ENCODE measurements at regions not wholly inside any gene's neighbourhood (a gene's known extent, or its start where the extent isn't known, plus 50 kb on each side); places are given as distances from the start of the nearest gene placed in this dataset.
"Not testable (repeated sequence)": the region's sequence is repeated elsewhere in the genome, so short reads cannot be mapped to it uniquely, and the experiment has no call there.

DNA sequence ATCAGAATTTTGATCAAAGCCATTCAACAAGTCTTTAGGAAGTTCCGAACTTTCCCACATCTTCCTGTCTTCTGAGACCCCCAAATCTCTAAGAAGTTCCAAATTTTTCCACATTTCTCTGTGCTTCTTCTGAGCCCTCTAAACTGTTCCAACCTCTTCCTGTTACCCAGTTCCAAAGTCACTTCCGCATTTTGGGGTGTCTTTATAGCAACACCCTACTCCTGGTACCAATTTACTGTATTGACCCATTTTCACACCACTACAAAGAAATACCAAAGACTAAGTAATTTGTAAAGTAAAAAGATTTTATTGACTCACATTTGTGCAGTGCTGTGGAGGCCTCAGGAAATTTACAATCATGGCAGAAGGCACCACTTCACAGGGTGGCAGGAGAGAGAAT, 385.8 kb upstream of the GHITM start:
- H3K4me3 ChIP-seq (ENCODE audit: low read depth, low read length): no peak overlapping the region
- DNase-seq (ENCODE audit: low read depth): no peak
- TF ChIP-seq, protein P1, sequence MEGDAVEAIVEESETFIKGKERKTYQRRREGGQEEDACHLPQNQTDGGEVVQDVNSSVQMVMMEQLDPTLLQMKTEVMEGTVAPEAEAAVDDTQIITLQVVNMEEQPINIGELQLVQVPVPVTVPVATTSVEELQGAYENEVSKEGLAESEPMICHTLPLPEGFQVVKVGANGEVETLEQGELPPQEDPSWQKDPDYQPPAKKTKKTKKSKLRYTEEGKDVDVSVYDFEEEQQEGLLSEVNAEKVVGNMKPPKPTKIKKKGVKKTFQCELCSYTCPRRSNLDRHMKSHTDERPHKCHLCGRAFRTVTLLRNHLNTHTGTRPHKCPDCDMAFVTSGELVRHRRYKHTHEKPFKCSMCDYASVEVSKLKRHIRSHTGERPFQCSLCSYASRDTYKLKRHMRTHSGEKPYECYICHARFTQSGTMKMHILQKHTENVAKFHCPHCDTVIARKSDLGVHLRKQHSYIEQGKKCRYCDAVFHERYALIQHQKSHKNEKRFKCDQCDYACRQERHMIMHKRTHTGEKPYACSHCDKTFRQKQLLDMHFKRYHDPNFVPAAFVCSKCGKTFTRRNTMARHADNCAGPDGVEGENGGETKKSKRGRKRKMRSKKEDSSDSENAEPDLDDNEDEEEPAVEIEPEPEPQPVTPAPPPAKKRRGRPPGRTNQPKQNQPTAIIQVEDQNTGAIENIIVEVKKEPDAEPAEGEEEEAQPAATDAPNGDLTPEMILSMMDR (conservative IDR thresholded peaks at IDR 0.05; ENCODE audit: low read depth, low read length): no peak

DNA sequence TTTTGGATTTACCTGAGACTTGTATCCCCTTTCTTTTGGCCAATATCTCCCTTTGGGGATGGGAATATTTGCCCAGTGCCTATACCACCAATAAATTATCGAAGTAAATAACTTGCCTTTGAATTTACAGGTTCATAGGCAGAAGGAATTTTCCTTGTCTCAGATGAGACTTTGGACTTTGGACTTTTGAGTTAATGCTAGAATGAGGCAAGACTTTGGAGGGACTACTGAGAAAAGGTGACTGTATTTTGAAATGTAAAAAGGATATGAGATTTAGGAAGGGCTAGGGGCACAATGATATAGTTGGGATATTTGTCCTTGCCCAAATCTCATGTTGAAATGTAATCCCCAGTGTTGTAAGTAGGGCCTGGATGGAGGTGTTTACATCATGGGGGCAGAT, 384.5 kb upstream of the GHITM start:
- no peak overlapping the region for H3K4me3 ChIP-seq (ENCODE audit: low read depth, low read length)
- TF ChIP-seq, protein P1 (conservative IDR thresholded peaks at IDR 0.05; ENCODE audit: low read depth, low read length): no peak
- no peak for DNase-seq (ENCODE audit: low read depth)

DNA sequence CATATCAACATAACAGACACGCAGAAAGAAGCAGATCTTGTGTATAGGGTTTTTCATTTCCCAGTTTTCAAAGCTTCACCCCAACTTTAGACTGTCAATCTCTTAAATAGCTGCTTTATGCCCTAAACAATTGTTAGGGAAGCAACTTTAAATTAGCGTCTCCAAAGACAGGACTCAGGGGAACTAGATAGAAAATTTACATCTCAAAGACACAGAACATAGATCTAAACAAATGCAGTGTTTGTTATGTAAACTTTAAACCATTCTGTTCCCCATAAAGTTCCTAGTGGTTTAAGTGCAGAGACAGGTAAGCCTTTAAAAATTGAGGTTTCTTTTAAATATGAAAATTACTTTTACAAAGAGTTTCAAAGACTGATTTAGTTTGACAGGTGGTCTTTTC, 379.2 kb upstream of the GHITM start:
- no peak for DNase-seq (ENCODE audit: low read depth)
- H3K4me3 ChIP-seq (ENCODE audit: low read depth, low read length): no peak overlapping the region
- TF ChIP-seq, protein P1 (conservative IDR thresholded peaks at IDR 0.05; ENCODE audit: low read depth, low read length): no peak

DNA sequence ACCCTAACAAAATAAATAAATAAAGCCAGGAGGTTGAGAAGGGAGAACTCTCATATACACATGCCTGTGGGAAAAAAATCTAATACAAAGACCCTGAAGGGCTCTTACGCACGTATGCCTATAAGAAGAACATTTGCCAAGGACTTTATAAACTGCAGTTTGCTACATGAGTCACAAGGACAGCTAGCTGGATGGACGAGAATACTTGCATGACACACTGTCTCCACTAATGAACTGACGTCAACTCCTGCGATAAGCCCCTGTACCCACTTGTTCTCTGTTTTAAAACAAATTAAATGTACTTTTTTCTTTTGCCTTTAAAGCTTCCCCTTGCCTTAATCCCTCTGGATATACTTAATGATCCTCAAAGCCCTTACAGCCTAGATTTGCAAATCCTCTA, 374.6 kb upstream of the GHITM start:
- no peak for DNase-seq (ENCODE audit: low read depth)
- no peak overlapping the region for H3K4me3 ChIP-seq (ENCODE audit: low read depth, low read length)
- TF ChIP-seq, protein P1 (conservative IDR thresholded peaks at IDR 0.05; ENCODE audit: low read depth, low read length): no peak

DNA sequence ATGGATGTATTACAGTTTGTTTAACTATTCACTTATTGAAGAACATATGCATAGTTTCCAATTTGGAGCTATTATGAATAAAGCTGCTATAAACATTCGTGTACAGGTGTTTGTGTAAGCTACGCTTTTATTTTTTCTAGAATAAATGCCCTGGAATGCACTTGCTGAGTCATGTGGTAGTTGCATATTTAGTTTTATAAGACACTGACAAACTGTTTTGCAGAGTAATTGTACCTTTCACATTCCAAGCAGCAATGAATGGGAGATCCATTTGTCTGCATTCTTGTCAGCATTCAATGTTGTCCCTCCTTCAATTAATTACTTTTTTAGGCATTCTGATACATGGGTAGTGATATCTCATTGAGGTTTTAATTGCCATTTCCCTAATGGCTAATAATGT, 373.6 kb upstream of the GHITM start:
- no peak for DNase-seq (ENCODE audit: low read depth)
- TF ChIP-seq, protein P1 (conservative IDR thresholded peaks at IDR 0.05; ENCODE audit: low read depth, low read length): no peak
- no peak overlapping the region for H3K4me3 ChIP-seq (ENCODE audit: low read depth, low read length)

DNA sequence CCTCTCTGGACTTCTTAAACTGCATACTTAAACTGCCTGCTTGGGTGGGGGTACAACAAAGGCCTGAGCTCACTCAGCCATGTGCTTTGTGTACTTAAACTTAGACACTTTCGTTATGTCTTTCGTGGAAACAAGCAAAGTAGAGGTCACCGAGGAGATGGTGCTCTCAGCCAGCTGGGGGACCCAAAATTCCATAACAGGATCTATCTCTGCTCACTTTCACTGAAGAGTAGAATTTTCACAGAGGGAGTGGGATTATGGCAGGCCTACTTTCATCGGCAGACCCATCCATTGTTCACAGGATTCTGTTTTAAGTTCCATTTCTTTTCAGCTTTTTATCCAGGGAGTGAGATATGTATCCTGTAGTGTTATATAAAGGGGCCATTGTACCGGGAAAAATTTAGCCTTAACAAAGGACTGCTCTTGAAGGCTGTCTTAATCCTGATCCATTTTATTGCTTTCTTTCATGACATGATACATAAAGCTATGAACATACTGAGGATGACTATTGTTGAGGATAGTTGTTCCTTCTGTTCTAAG, 370.0 kb upstream of the GHITM start:
- DNase-seq (ENCODE audit: low read depth): no peak
- TF ChIP-seq, protein P1 (conservative IDR thresholded peaks at IDR 0.05; ENCODE audit: low read depth, low read length): no peak
- no peak overlapping the region for H3K4me3 ChIP-seq (ENCODE audit: low read depth, low read length)

DNA sequence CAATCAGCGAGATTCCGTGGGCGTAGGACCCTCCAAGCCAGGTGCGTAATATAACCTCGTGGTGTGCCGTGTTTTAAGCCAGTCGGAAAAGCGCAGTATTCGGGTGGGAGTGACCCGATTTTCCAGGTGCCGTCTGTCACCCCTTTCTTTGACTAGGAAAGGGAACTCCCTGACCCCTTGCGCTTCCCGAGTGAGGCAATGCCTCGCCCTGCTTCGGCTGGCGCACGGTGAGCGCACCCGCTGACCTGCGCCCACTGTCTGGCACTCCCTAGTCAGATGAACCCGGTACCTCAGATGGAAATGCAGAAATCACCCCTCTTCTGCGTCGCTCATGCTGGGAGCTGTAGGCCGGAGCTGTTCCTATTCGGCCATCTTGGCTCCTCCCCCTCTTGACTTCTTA, 352.6 kb upstream of the GHITM start:
- not testable (repeated sequence) for H3K4me3 ChIP-seq (ENCODE audit: low read depth, low read length); DNase-seq (ENCODE audit: low read depth)
